K562 (cell line): ENCODE measurements at regions not wholly inside any gene's neighbourhood (a gene's known extent, or its start where the extent isn't known, plus 50 kb on each side); places are given as distances from the start of the nearest gene placed in this dataset.

Experiments used
- ATAC-seq: fragments of 200-7000 bp; cut with Tn5 transposase; 3 replicates; pipeline ENCODE4 v1.9.1; 2020; ENCODE audit warnings: moderate library complexity
- BruUV-seq: library from RNA; stranded (reverse); fragments of 400-500 nt; replicated peaks from 2 replicates; lab custom pipeline; 2021; lab: Mats Ljungman, UMichigan
- CTCF ChIA-PET: fragments of 300-600 bp; formaldehyde crosslinking; extraction: SDS; loops from one replicate; lab custom pipeline; 2021; ENCODE audit warnings: low intra/inter-chr PET ratio; lab: Yijun Ruan, JAX
- POLR2A ChIA-PET: fragments of 300-600, 350-650 bp; sonication (Branson Sonifier 250); formaldehyde crosslinking; extraction: SDS; loops from one replicate; lab custom pipeline; 2021; ENCODE audit warnings: antibody characterized with exemption, inconsistent platforms; lab: Yijun Ruan, JAX
- DNase-seq, 4 experiments: peaks; one replicate each; pipeline versions ENCODE4 v3.0.0 to v3.0.0-alpha.2; 2011 to 2018; ENCODE audit warnings: low spot score in 3 of 4, mixed read lengths in 3 of 4; ENCODE audit errors: extremely low read depth in 1 of 4
- FAIRE-seq: peaks from 2 replicates; lab custom pipeline; 2011; peaks lifted over from hg19 to GRCh38; lab: Jason Lieb, UNC
- H2AFZ ChIP-seq: 2 replicates; pipeline ENCODE4 v1.6.0; 2011; ENCODE audit warnings: low read depth, low read length, control low read depth, inconsistent platforms
- H3K27ac ChIP-seq: fragments of 200-600 bp; 3 replicates; pipeline ENCODE4 v1.8.0; 2011; ENCODE audit warnings: low read depth, mild to moderate bottlenecking, control low read depth, inconsistent platforms, low read length, moderate library complexity, mixed read lengths; ENCODE audit errors: extremely low read depth
- H3K27me3 ChIP-seq, 2 experiments: fragments of 300-600 bp in 1 of 2; 2 replicates in 1 of 2; 3 replicates in 1 of 2; pipeline versions ENCODE4 v1.6.0 to v1.8.0; 2011; ENCODE audit warnings: inconsistent platforms in 2 of 2, low read length in 2 of 2, mild to moderate bottlenecking in 1 of 2, mixed read lengths in 1 of 2, moderate library complexity in 1 of 2; ENCODE audit not compliant: control insufficient read depth in 2 of 2, insufficient read depth in 2 of 2
- H3K36me3 ChIP-seq: fragments of 300-600 bp; 3 replicates; pipeline ENCODE4 v1.8.0; 2011; ENCODE audit warnings: mild to moderate bottlenecking, low read length, inconsistent platforms; ENCODE audit not compliant: control insufficient read depth, insufficient read depth
- H3K4me1 ChIP-seq, 2 experiments: fragments of 200-600 bp in 1 of 2; replicated peaks in 1 of 2; 2 replicates in 1 of 2; 3 replicates in 1 of 2; pipeline versions ENCODE4 v1.5.1 to v1.8.0; 2011; ENCODE audit warnings: inconsistent platforms in 2 of 2, low read length in 2 of 2, mild to moderate bottlenecking in 1 of 2, mixed read lengths in 1 of 2, moderate library complexity in 1 of 2; ENCODE audit not compliant: control insufficient read depth in 2 of 2, insufficient read depth in 2 of 2
- H3K4me2 ChIP-seq: 2 replicates; pipeline ENCODE4 v1.6.1; 2011; ENCODE audit warnings: low read length, control low read depth, inconsistent platforms, mixed read lengths; ENCODE audit not compliant: insufficient read depth
- H3K4me3 ChIP-seq: fragments of 200-600 bp; sonication (generic), shearing (Covaris generic); 2 replicates; pipeline ENCODE4 v1.5.1; 2016; ENCODE audit warnings: control low read depth, inconsistent platforms
- H3K79me2 ChIP-seq: fragments of 200-600 bp; 3 replicates; pipeline ENCODE4 v1.8.0; 2011; ENCODE audit warnings: low read length, inconsistent platforms; ENCODE audit not compliant: control insufficient read depth, insufficient read depth
- H3K9ac ChIP-seq, 2 experiments: 2 replicates each; pipeline versions ENCODE4 v1.6.0 to v1.6.1; 2011; ENCODE audit warnings: low read depth in 2 of 2, low read length in 2 of 2, control low read depth in 1 of 2, inconsistent platforms in 1 of 2, mild to moderate bottlenecking in 1 of 2, mixed read lengths in 1 of 2; ENCODE audit not compliant: insufficient read depth in 1 of 2
- H3K9me1 ChIP-seq: one replicate; pipeline ENCODE4 v1.6.0; 2011; ENCODE audit warnings: inconsistent platforms, mild to moderate bottlenecking, low read length, moderate library complexity; ENCODE audit not compliant: control insufficient read depth, insufficient read depth
- H3K9me3 ChIP-seq: replicated peaks from 2 replicates; pipeline ENCODE4 v1.5.1; 2011; ENCODE audit warnings: low read depth, low read length, inconsistent platforms; ENCODE audit not compliant: control insufficient read depth, insufficient read depth
- H4K20me1 ChIP-seq: replicated peaks from 2 replicates; pipeline ENCODE4 v1.6.1; 2011; ENCODE audit warnings: low read length, inconsistent platforms, mixed read lengths; ENCODE audit not compliant: control insufficient read depth, insufficient read depth
- EP400 ChIP-seq: fragments of 450-650 bp; IDR thresholded peaks from 2 replicates; pipeline ENCODE4 v1.6.1; 2017; ENCODE audit warnings: antibody characterized with exemption, mild to moderate bottlenecking, moderate library complexity
- L3MBTL2 ChIP-seq: fragments of 450-650 bp; IDR thresholded peaks from 2 replicates; pipeline ENCODE4 v1.6.1; 2016; ENCODE audit warnings: mild to moderate bottlenecking, moderate library complexity
- WGBS: fragments of 100-300 bp; shearing (Covaris generic); methylation state at CpG from one replicate; pipeline ENCODE4 v1.1.6; 2016; ENCODE audit warnings: low coverage, mixed read lengths; ENCODE audit not compliant: insufficient coverage; ENCODE audit errors: missing lambda C conversion rate; 5-methylcytosine and 5-hydroxymethylcytosine counted together
- in situ Hi-C: fragments of 300-500 bp; cut with MboI; formaldehyde crosslinking; loops from 4 replicates; pipeline ENCODE4 v1.15.0; 2018; ENCODE audit warnings: inconsistent platforms, mixed read lengths
- intact Hi-C: fragments of 100-400 bp; cut with micrococcal nuclease; formaldehyde crosslinking; loops from 2 replicates; pipeline ENCODE4 v1.14.2; 2022
- TF ChIP-seq, protein P1 (sequence below): sonication (generic); formaldehyde crosslinking; IDR thresholded peaks from 2 replicates; pipeline ENCODE4 v1.8.1; 2023; ENCODE audit warnings: mild to moderate bottlenecking, missing genetic modification reagents

- TF ChIP-seq, protein P1, sequence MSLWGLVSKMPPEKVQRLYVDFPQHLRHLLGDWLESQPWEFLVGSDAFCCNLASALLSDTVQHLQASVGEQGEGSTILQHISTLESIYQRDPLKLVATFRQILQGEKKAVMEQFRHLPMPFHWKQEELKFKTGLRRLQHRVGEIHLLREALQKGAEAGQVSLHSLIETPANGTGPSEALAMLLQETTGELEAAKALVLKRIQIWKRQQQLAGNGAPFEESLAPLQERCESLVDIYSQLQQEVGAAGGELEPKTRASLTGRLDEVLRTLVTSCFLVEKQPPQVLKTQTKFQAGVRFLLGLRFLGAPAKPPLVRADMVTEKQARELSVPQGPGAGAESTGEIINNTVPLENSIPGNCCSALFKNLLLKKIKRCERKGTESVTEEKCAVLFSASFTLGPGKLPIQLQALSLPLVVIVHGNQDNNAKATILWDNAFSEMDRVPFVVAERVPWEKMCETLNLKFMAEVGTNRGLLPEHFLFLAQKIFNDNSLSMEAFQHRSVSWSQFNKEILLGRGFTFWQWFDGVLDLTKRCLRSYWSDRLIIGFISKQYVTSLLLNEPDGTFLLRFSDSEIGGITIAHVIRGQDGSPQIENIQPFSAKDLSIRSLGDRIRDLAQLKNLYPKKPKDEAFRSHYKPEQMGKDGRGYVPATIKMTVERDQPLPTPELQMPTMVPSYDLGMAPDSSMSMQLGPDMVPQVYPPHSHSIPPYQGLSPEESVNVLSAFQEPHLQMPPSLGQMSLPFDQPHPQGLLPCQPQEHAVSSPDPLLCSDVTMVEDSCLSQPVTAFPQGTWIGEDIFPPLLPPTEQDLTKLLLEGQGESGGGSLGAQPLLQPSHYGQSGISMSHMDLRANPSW (CRISPR knock-in tag), result no peak
- no peak for TF ChIP-seq L3MBTL2
- TF ChIP-seq EP400, result no peak
- ChIA-PET CTCF (no interaction called here), POLR2A (interaction anchor here (0.6 kb wide), 1 partner anchor 435 kb away, joined by 5 read pairs; no protein-coding TSS in a partner anchor)
- H3K9ac ChIP-seq, result no peak overlapping the region
- H3K9me1 ChIP-seq, result no peaks in the 10 kb centered on the region
- no peak overlapping the region for H2AFZ ChIP-seq
- no peak for FAIRE-seq
- H3K4me1 ChIP-seq, result no peaks in the 10 kb centered on the region
- no peaks in the 10 kb centered on the region for H3K36me3 ChIP-seq
- WGBS, result 0% methylated on average over 5 of the region's 8 CpGs
- H3K9me3 ChIP-seq, result no peaks in the 10 kb centered on the region
- intact Hi-C loops, result no loop called here
- H3K27ac ChIP-seq, result no peak overlapping the region
- no peak overlapping the region for H3K4me3 ChIP-seq
- no peak for DNase-seq
- in situ Hi-C loops, result no loop called here
- peaks cover 5% of the 10 kb centered on the region for H4K20me1 ChIP-seq
- peaks cover 2 to 14% of the 10 kb centered on the region in 2 experiments; a peak in 3 of 5 replicates for H3K27me3 ChIP-seq
- no peak overlapping the region for H3K4me2 ChIP-seq
- no TSS peak for BruUV-seq
- H3K79me2 ChIP-seq, result no peaks in the 10 kb centered on the region
- no peak for ATAC-seq
Observed at GRCh38 chr1:17886386-17886785, 131.3 kb downstream of the ACTL8 start.
